Endodermal cell (in vitro differentiated cells): ENCODE measurements at regions not wholly inside any gene's neighbourhood (a gene's known extent, or its start where the extent isn't known, plus 50 kb on each side); places are given as distances from the start of the nearest gene placed in this dataset.

Source experiments
- DNase-seq: peaks from one replicate; pipeline ENCODE4 v3.0.0-alpha.2; 2017
- H3K27ac ChIP-seq: 2 replicates; pipeline ENCODE4 v1.5.1; 2013; ENCODE audit warnings: mild to moderate bottlenecking, low read depth, low read length, moderate library complexity
- H3K27me3 ChIP-seq: 2 replicates; pipeline ENCODE4 v1.6.1; 2013; ENCODE audit warnings: mild to moderate bottlenecking, low read length, moderate library complexity; ENCODE audit not compliant: insufficient read depth, control insufficient read depth, poor library complexity, severe bottlenecking
- H3K36me3 ChIP-seq: 2 replicates; pipeline ENCODE4 v1.7.0; 2013; ENCODE audit warnings: mild to moderate bottlenecking, low read length, moderate library complexity; ENCODE audit not compliant: control insufficient read depth, insufficient read depth
- H3K4me1 ChIP-seq: one replicate; pipeline ENCODE4 v1.7.0; 2013; ENCODE audit warnings: low read length; ENCODE audit not compliant: control insufficient read depth, insufficient read depth
- H3K4me3 ChIP-seq: 2 replicates; pipeline ENCODE4 v1.5.1; 2013; ENCODE audit warnings: mild to moderate bottlenecking, low read length, moderate library complexity
- H3K9ac ChIP-seq: 2 replicates; pipeline ENCODE4 v1.6.1; 2013; ENCODE audit warnings: mild to moderate bottlenecking, low read length, moderate library complexity; ENCODE audit not compliant: poor library complexity, severe bottlenecking; ENCODE audit errors: extremely low read depth
- H3K9me3 ChIP-seq: 2 replicates; pipeline ENCODE4 v1.6.1; 2013; ENCODE audit warnings: mild to moderate bottlenecking, low read length, moderate library complexity; ENCODE audit not compliant: control insufficient read depth
- H3K27ac Mint-ChIP-seq: 2 replicates; pipeline ENCODE4 v1.8.0; 2020; ENCODE audit warnings: mixed read lengths
- H3K27me3 Mint-ChIP-seq: 2 replicates; pipeline ENCODE4 v1.8.0; 2021; ENCODE audit warnings: mild to moderate bottlenecking, mixed read lengths; ENCODE audit not compliant: insufficient read depth
- H3K36me3 Mint-ChIP-seq: 2 replicates; pipeline ENCODE4 v1.8.0; 2020; ENCODE audit warnings: low read depth, mixed read lengths
- H3K4me1 Mint-ChIP-seq: 2 replicates; pipeline ENCODE4 v1.8.0; 2020; ENCODE audit warnings: mixed read lengths
- H3K4me3 Mint-ChIP-seq: 2 replicates; pipeline ENCODE4 v1.8.0; 2020; ENCODE audit warnings: mild to moderate bottlenecking, moderate library complexity, mixed read lengths
- H3K9me3 Mint-ChIP-seq: 2 replicates; pipeline ENCODE4 v1.8.0; 2020; ENCODE audit warnings: mild to moderate bottlenecking, mixed read lengths
- CTCF ChIP-seq: fragments of 200-600 bp; sonication (generic); conservative IDR thresholded peaks from 2 replicates; pipeline ENCODE4 v1.5.0; 2021; ENCODE audit warnings: antibody characterized with exemption, mild to moderate bottlenecking
- WGBS, 2 experiments: methylation state at CpG; one replicate each; pipeline versions ENCODE4 v1.1.5 to v1.1.7; 2013; ENCODE audit warnings: missing lambda C conversion rate in 2 of 2, mixed read lengths in 1 of 2; ENCODE audit not compliant: insufficient coverage in 1 of 2, insufficient read length in 1 of 2; 5-methylcytosine and 5-hydroxymethylcytosine counted together

DNA sequence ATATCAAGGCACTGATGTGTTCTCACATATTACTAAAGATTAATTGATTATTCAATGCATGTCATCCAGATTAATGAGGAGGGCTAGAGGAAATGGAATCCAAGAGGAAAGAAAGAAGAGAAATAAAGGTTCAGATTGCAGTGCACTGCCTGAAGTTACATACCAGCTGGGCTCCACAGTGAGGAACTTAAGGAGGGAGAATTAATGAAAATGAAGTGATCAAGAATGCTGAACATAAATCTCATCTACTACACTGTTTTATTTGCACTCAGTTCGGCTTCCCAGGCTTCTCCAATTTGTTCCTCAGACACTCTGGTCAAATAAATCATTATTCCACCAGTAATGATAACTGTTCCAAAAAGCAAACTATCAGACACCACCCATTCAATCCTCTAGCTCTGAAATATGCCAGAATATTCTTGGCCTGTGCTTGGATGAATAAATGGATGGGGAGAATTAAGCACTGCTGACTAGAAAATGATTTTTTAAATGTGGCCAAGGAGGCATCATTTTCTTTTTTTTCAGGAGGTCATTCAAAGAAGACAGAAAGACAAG lies 88.6 kb upstream of the FBN2 start:
- H3K9me3 Mint-ChIP-seq: no peaks in the 10 kb centered on the region
- no peak overlapping the region for H3K4me3 Mint-ChIP-seq
- H3K27me3 ChIP-seq: no peaks in the 10 kb centered on the region
- no peak for DNase-seq
- H3K36me3 Mint-ChIP-seq: no peaks in the 10 kb centered on the region
- no peaks in the 10 kb centered on the region for H3K36me3 ChIP-seq
- H3K4me1 Mint-ChIP-seq: no peaks in the 10 kb centered on the region
- no peak overlapping the region for H3K27ac ChIP-seq
- H3K9me3 ChIP-seq: no peaks in the 10 kb centered on the region
- no peaks in the 10 kb centered on the region for H3K4me1 ChIP-seq
- TF ChIP-seq CTCF: no peak
- no peak overlapping the region for H3K4me3 ChIP-seq
- no peak overlapping the region for H3K27ac Mint-ChIP-seq
- H3K27me3 Mint-ChIP-seq: no peaks in the 10 kb centered on the region
- 60 to 94% methylated on average over 1 of the region's 1 CpG for WGBS, 2 experiments
- H3K9ac ChIP-seq: no peak overlapping the region

DNA sequence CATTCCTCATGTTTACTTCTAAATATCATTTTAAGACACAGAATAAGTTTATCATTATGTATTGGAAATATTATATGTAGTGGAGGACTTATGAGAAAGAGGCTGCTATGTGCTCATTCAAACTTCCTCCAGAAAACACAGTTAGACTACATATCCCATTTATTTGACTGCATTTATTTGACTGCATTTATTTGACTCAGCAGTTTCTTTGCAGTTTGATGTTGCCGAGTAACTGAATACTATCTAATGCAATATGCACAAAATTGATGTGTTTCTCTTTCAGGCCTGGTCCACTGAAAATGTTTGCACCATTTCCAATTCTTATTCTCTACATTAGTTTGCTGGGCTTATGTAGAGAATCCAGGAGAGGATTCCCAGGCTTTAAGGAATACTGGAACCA lies 89.9 kb upstream of the FBN2 start:
- DNase-seq: no peak
- TF ChIP-seq CTCF: no peak
- Histone ChIP-seq H3K9ac (no peak overlapping the region), H3K4me1 (no peaks in the 10 kb centered on the region), H3K27me3 (no peaks in the 10 kb centered on the region), H3K27ac (no peak overlapping the region), H3K36me3 (no peaks in the 10 kb centered on the region), H3K9me3 (no peaks in the 10 kb centered on the region), H3K4me3 (no peak overlapping the region)
- Mint-ChIP-seq H3K4me3 (no peak overlapping the region), H3K36me3 (no peaks in the 10 kb centered on the region), H3K27ac (no peak overlapping the region), H3K9me3 (no peaks in the 10 kb centered on the region), H3K27me3 (no peaks in the 10 kb centered on the region), H3K4me1 (no peaks in the 10 kb centered on the region)
- 88 to 95% methylated on average over 1 of the region's 1 CpG for WGBS, 2 experiments

DNA sequence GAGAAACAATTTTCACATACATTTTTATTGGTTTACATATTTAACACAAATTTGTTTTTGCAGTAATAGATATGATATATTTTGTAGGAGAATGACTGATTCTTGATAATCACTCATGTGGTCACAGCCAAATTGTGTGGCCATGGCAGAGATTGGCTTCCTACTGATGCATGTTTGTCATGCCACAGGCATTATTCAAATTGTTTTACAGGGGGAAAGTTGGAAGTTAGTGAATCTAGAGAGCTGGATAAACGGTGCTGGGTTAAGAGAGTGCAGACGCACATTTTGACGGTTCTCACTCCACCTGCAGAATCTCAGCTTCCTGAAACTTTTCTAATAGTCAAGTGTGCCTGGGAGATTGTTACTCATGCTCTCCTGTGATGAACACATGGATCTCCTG lies 91.1 kb upstream of the FBN2 start:
- Histone ChIP-seq H3K9ac (no peak overlapping the region), H3K36me3 (no peaks in the 10 kb centered on the region), H3K4me3 (no peak overlapping the region), H3K9me3 (no peaks in the 10 kb centered on the region), H3K27ac (no peak overlapping the region), H3K27me3 (no peaks in the 10 kb centered on the region), H3K4me1 (no peaks in the 10 kb centered on the region)
- Mint-ChIP-seq H3K4me1 (no peaks in the 10 kb centered on the region), H3K27ac (no peak overlapping the region), H3K9me3 (no peaks in the 10 kb centered on the region), H3K36me3 (no peaks in the 10 kb centered on the region), H3K4me3 (no peak overlapping the region), H3K27me3 (no peaks in the 10 kb centered on the region)
- no peak for DNase-seq
- no peak for TF ChIP-seq CTCF
- WGBS, 2 experiments: 87 to 90% methylated on average over 3 of the region's 3 CpGs
